ENCODE measurements at regions not wholly inside any gene's neighbourhood (a gene's known extent, or its start where the extent isn't known, plus 50 kb on each side); places are given as distances from the start of the nearest gene placed in this dataset.
A peak's percentile ranks its signal among the peaks of the same experiment; 100 is the strongest.
"Not testable (repeated sequence)": the region's sequence is repeated elsewhere in the genome, so short reads cannot be mapped to it uniquely, and the experiment has no call there.

DNA sequence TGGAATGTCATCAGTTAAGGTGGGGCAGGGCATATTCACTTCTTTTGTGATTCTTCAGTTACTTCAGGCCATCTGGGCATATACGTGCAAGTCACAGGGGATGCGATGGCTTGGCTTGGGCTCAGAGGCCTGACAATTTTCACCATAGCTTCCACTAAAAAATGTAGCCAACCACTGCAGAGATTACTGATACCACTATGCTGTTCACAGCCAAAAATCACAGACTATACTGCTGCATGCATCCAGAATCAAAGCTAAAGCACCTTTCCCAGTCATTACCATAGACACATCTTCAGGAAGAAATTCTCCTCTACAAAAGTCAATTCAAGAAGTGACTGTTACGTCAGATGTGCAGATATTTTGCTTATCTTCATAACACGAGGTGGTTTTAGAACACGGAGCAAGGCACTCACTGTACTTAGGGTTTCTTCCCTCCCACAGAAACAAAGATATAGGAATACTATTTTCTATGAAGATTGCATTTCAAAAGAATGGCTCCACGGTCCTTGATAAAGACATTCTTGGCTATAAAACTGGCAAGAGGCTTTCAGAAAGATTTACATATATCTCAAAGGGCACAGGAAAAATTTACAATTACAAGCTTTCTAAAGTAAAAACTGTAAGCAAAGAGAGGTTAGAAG is 1556.6 kb upstream of the PRR20A start:
- DNase-seq: no peak

DNA sequence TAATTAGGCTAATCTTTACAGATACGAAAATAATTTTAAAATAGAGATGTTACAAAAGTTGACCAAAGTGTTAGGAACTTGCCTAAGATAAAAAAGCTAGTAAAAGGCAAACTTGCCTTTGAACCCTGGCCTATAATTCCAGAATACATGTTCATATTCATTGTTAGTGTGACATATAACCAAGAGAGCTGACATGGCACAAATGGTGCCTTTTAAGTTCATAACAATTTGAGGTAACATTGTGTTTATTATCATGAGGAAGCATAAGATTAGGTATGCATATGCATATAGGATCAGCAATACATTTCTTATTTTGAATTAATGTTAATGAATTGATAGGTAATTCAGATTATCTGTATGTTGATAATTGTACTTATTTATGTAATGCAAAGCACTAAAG is 1537.9 kb upstream of the PRR20A start:
- no peak for DNase-seq

GRCh38 chr13:55606045-55606665 is 1534.6 kb upstream of the PRR20A start:
- DNase-seq: no peak

DNA sequence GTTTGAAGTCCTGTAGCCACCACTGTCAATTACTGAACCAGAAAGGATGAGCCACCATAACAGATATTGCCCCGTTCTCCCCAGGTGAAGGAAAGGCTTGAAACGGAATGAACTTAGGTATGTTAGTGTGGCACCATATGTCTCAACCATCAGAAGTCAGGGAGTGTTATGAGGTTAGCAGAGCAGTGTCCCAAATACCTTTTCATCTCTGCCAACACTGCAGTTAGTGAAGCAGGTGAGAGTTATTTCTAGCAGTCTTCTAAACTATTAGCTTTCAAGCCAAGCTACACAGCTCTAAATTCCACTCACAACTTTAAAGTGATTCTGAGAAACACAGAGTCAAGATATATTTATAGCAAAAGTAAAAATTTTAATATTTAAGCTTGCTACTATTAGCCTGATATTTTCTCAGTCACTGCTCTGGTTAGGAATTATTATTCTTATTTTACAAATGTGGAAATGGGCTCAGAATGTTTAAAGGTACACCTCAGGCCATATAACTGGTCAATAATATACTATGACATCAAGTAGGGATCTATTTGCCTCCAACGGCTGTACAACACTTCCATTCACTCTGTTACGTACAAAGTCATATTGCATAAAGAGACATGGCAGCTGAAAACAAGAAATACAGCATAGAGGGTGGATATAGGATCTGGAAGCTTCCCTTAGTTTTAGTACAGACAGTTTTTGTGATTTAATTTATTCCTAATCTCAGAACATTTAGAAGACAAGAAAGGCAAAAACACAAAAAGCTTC is 1527.1 kb upstream of the PRR20A start:
- no peak for DNase-seq

GRCh38 chr13:55615081-55615480 is 1525.6 kb upstream of the PRR20A start:
- peak; percentile 52 for DNase-seq

DNA sequence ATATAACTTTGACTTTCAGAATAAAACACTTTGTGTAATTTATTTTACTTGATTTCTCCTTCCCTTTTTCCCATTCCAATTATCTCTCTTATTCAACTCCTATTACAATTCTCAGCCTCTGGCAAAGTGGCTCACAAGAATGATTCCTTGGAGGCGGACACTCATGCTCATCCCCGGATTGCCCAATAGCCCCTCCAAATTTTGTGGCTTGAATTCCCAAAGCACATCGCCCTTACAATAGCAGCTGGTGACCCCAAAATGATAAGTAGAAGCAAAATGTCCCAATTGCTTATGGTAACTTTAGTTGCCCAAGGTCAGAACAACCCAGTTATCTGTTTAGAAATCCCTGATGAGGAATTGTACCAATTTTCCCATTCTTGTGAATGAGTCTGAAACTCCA is 1523.5 kb upstream of the PRR20A start:
- DNase-seq: no peak

- DNase-seq: no peak
Measured at GRCh38 chr13:55627221-55627620, 1513.5 kb upstream of the PRR20A start.

DNA sequence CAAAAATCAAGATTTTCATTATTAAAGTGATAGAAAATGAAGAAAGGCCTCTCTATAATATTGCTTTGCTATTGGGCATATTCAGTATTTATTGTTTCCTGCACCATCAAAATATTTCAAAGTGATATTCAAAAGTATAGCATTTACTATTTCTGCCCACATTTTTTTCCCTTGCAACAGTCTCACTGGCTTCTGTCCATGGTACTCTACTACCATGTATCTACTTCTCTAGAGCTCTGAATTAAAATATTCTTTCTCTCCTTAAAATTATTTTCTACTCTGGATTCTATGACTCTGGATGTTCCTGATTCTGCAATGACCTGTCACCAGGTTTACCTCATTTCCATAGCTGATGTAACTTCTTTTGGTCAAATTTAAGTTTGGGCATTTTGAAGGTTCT is 1508.3 kb upstream of the PRR20A start:
- no peak for DNase-seq

DNA sequence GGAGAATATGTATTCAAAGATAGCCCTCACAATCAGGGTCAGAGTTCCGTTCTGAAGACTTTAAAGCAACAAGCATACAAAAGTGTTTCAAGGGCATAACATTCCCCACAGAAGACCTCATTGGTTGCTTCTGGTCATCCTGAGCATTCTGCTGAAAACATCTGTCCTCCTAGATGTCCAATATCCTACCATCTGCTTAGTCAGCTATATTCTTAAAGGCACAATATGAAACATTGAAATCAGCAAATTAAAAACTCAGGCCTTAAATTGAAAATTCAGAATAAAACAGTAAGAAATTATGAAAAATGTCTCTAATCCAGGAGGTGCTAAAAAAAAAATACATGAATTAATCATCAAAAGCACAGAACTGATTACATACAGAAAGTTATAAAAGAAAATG is 1491.2 kb upstream of the PRR20A start:
- DNase-seq: no peak

GRCh38 chr13:55652657-55653056 is 1488.1 kb upstream of the PRR20A start:
- DNase-seq: no peak

DNA sequence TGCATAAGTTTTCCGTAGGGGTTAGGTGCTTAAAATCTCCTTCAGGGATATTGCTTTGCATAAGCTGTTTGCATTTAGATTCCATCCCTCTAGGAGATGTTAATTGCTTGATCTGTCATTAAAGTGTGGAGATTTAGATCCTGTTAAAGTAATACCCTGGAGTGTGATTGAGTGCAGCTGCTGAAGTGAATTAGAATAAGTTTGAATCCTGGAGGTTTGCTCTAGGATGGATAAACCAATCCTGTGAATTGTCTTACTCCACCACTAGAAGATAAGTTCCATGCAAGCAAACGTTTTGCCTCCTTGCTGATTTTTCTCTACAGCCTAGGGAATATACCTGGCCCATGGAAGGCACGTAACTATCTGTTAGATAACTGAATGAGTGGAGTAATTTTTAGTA is 1487.2 kb upstream of the PRR20A start:
- no peak for DNase-seq

- no peak for DNase-seq
Measured at GRCh38 chr13:55654243-55654642, 1486.5 kb upstream of the PRR20A start.

GRCh38 chr13:55660264-55660663 is 1480.5 kb upstream of the PRR20A start:
- not testable (repeated sequence) for DNase-seq

DNA sequence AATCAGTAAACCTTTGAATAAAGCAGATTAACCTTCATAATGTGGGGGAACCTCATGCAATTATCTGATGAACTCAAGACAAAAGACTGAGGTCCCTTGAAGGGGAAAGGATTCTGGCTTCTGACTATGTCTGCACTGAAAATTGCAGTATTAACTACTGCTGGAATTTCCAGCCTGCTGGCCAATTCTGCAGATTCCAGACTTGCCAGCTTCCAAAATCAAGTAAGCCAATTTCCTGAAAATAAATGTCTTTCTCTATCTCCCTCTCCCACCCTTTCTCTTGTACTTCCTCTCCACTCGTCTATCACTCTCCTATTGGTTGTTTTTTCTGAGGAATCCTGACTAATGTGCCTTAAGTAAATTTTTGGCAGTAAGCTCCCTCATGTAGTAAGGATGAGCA is 1479.9 kb upstream of the PRR20A start:
- no peak for DNase-seq

GRCh38 chr13:55661505-55661904 is 1479.2 kb upstream of the PRR20A start:
- no peak for DNase-seq

GRCh38 chr13:55664178-55664577 is 1476.5 kb upstream of the PRR20A start:
- no peak for DNase-seq

DNA sequence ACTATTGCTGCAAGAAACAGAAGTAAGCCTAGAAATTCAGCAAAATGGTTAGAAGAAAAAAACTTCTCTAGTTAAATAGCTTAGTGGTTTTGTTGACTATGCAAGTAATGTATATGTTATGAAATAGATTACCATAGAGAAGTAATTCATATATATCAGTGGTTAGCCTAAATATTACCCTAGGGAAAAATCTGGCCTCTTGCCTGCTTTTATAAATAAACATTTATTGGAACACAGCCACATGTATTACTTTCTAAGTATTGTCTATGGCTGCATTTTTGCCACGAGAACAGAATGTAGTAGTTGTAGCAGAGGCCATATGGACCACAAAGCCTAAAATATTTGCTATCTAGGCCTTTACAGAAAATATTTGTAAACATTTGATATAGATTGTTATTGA is 1471.7 kb upstream of the PRR20A start:
- DNase-seq: peak; percentile 2

- DNase-seq: no peak
Measured at GRCh38 chr13:55673910-55674309, 1466.8 kb upstream of the PRR20A start.

- DNase-seq: no peak
Measured at GRCh38 chr13:55682776-55683175, 1457.9 kb upstream of the PRR20A start.

GRCh38 chr13:55705526-55705925 is 1435.2 kb upstream of the PRR20A start:
- DNase-seq: no peak

- peak; percentile 70 for DNase-seq
Measured at GRCh38 chr13:55705971-55706370, 1434.7 kb upstream of the PRR20A start.

- DNase-seq: no peak
Measured at GRCh38 chr13:55714120-55714519, 1426.6 kb upstream of the PRR20A start.

DNA sequence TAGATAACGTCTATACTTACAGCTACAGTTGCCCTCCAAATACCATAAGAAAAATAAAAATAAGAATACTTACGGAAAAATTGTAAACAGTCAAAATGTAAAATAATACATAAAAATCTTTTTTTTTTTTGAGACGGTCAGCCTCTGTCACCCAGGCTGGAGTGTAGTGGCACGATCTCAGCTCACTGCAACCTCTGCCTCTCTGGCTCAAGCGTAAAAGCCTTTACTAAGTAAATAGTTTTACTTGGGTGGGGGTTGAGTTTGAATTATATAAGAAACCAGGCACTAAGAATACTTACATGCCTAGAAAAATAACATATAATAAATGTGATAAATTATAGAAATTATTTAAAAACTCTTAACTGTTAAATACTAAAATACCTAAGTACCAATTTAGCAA is 1413.0 kb upstream of the PRR20A start:
- no peak for DNase-seq

- no peak for DNase-seq
Measured at GRCh38 chr13:55728247-55728646, 1412.5 kb upstream of the PRR20A start.
